Keratinocyte (primary cell): ENCODE measurements at regions not wholly inside any gene's neighbourhood (a gene's known extent, or its start where the extent isn't known, plus 50 kb on each side); places are given as distances from the start of the nearest gene placed in this dataset.
A peak's percentile ranks its signal among the peaks of the same experiment; 100 is the strongest.

Source experiments
- DNase-seq: peaks from one replicate; pipeline ENCODE4 v3.0.0-alpha.2; 2011; ENCODE audit warnings: low read depth, missing footprints, low spot score
- FAIRE-seq: peaks from 2 replicates; lab custom pipeline; 2011; peaks lifted over from hg19 to GRCh38; lab: Jason Lieb, UNC
- H2AFZ ChIP-seq: 2 replicates; pipeline ENCODE4 v1.6.0; 2012; ENCODE audit warnings: low read length, control low read depth, inconsistent platforms; ENCODE audit not compliant: control insufficient read depth
- H3K27ac ChIP-seq: 2 replicates; pipeline ENCODE4 v1.5.1; 2011; ENCODE audit warnings: low read length; ENCODE audit not compliant: control insufficient read depth, insufficient read depth
- H3K27me3 ChIP-seq: 3 replicates; pipeline ENCODE4 v1.6.0; 2011; ENCODE audit warnings: low read length; ENCODE audit not compliant: control insufficient read depth, insufficient read depth; ENCODE audit errors: extremely low read depth
- H3K36me3 ChIP-seq, 2 experiments: 2 replicates in 1 of 2; 3 replicates in 1 of 2; pipeline ENCODE4 v1.5.1; 2011; ENCODE audit warnings: low read length in 2 of 2, mild to moderate bottlenecking in 1 of 2; ENCODE audit not compliant: control insufficient read depth in 2 of 2, insufficient read depth in 2 of 2; ENCODE audit errors: extremely low read depth in 1 of 2
- H3K4me1 ChIP-seq: 3 replicates; pipeline ENCODE4 v1.5.1; 2011; ENCODE audit warnings: low read length; ENCODE audit not compliant: control insufficient read depth, insufficient read depth; ENCODE audit errors: extremely low read depth
- H3K4me2 ChIP-seq: 3 replicates; pipeline ENCODE4 v1.6.0; 2011; ENCODE audit warnings: low read depth, low read length; ENCODE audit not compliant: control insufficient read depth, insufficient read depth; ENCODE audit errors: extremely low read depth
- H3K4me3 ChIP-seq, 3 experiments: fragments of 200-600 bp in 1 of 3; sonication (generic) in 1 of 3; 2 replicates in 2 of 3; 3 replicates in 1 of 3; pipeline ENCODE4 v1.5.1; 2011 to 2016; ENCODE audit warnings: low read length in 3 of 3, mild to moderate bottlenecking in 3 of 3, control low read depth in 2 of 3, inconsistent platforms in 1 of 3, low read depth in 1 of 3, mixed read lengths in 1 of 3, mixed run types in 1 of 3, moderate library complexity in 1 of 3; ENCODE audit not compliant: control insufficient read depth in 2 of 3, insufficient read depth in 2 of 3; ENCODE audit errors: extremely low read depth in 1 of 3
- H3K79me2 ChIP-seq: 2 replicates; pipeline ENCODE4 v1.6.0; 2012; ENCODE audit warnings: low read length; ENCODE audit not compliant: control insufficient read depth, insufficient read depth
- H3K9ac ChIP-seq: 3 replicates; pipeline ENCODE4 v1.6.0; 2011; ENCODE audit warnings: low read length; ENCODE audit not compliant: control insufficient read depth, insufficient read depth; ENCODE audit errors: extremely low read depth
- H3K9me1 ChIP-seq: 3 replicates; pipeline ENCODE4 v1.6.0; 2011; ENCODE audit warnings: low read length; ENCODE audit not compliant: control insufficient read depth, insufficient read depth; ENCODE audit errors: extremely low read depth
- H3K9me3 ChIP-seq: 2 replicates; pipeline ENCODE4 v1.5.1; 2012; ENCODE audit warnings: low read depth, low read length; ENCODE audit not compliant: control insufficient read depth
- H4K20me1 ChIP-seq: 3 replicates; pipeline ENCODE4 v1.6.0; 2011; ENCODE audit warnings: low read length; ENCODE audit not compliant: control insufficient read depth, insufficient read depth; ENCODE audit errors: extremely low read depth
- CTCF ChIP-seq, 3 experiments: IDR thresholded peaks in 1 of 3; conservative IDR thresholded peaks in 1 of 3; optimal IDR thresholded peaks in 1 of 3; 2 replicates in 2 of 3; 3 replicates in 1 of 3; pipeline versions ENCODE3 to v1.5.1; 2011; ENCODE audit warnings: low read length in 3 of 3, mild to moderate bottlenecking in 3 of 3, moderate library complexity in 2 of 3, control low read depth in 1 of 3, inconsistent platforms in 1 of 3; ENCODE audit not compliant: insufficient read depth in 2 of 3; ENCODE audit errors: extremely low read depth in 1 of 3
- EZH2 ChIP-seq: IDR thresholded peaks from one replicate; pipeline ENCODE4 v1.6.1; 2012; ENCODE audit warnings: inconsistent platforms, mild to moderate bottlenecking, low read length, moderate library complexity
- dilution Hi-C: fragments of 300-500 bp; cut with MboI; formaldehyde crosslinking; loops from one replicate; pipeline ENCODE4 v1.7.0; 2020; ENCODE audit warnings: low sequenced_read_pairs; ENCODE audit not compliant: extremely low pct_ligation_motif_present

GRCh38 chr15:26095710-26096330 is 232.7 kb upstream of the ATP10A start:
- H4K20me1 ChIP-seq, result no peaks in the 10 kb centered on the region
- H2AFZ ChIP-seq, result no peak overlapping the region
- H3K4me3 ChIP-seq, result no peak overlapping the region
- H3K79me2 ChIP-seq, result no peaks in the 10 kb centered on the region
- H3K36me3 ChIP-seq, result no peaks in the 10 kb centered on the region
- no peak overlapping the region for H3K4me2 ChIP-seq
- TF ChIP-seq EZH2 (no peak), CTCF (optimal IDR thresholded peaks at IDR 0.05 in 1 of 3, IDR thresholded peaks at IDR 0.05 in 1 of 3, conservative IDR thresholded peaks at IDR 0.05 in 1 of 3; ENCODE audit: extremely low read depth in 1 of 3, insufficient read depth in 2 of 3, low read length in 3 of 3) (peak in 2 of 3 experiments; percentile 11 to 12)
- no peak overlapping the region for H3K9ac ChIP-seq
- no peaks in the 10 kb centered on the region for H3K4me1 ChIP-seq
- FAIRE-seq, result no peak
- H3K9me1 ChIP-seq, result no peaks in the 10 kb centered on the region
- no peaks in the 10 kb centered on the region for H3K27me3 ChIP-seq
- DNase-seq, result no peak
- no peak overlapping the region for H3K27ac ChIP-seq
- H3K9me3 ChIP-seq, result no peaks in the 10 kb centered on the region
- dilution Hi-C loops, result no loop called here

- H3K9ac ChIP-seq, result no peak overlapping the region
- no peaks in the 10 kb centered on the region for H3K9me1 ChIP-seq
- peaks cover 5% of the 10 kb centered on the region for H3K4me1 ChIP-seq
- no peaks in the 10 kb centered on the region for H3K79me2 ChIP-seq
- no peak for TF ChIP-seq EZH2
- TF ChIP-seq CTCF (optimal IDR thresholded peaks at IDR 0.05 in 1 of 3, IDR thresholded peaks at IDR 0.05 in 1 of 3, conservative IDR thresholded peaks at IDR 0.05 in 1 of 3; ENCODE audit: extremely low read depth in 1 of 3, insufficient read depth in 2 of 3, low read length in 3 of 3), result no peak
- no peaks in the 10 kb centered on the region for H3K36me3 ChIP-seq
- H3K9me3 ChIP-seq, result no peaks in the 10 kb centered on the region
- no peak overlapping the region for H3K27ac ChIP-seq
- no peak overlapping the region for H3K4me2 ChIP-seq
- no peak overlapping the region for H3K4me3 ChIP-seq
- FAIRE-seq (no peak), DNase-seq (no peak)
- H4K20me1 ChIP-seq, result no peaks in the 10 kb centered on the region
- no peaks in the 10 kb centered on the region for H3K27me3 ChIP-seq
- no peak overlapping the region for H2AFZ ChIP-seq
- dilution Hi-C loops, result no loop called here
Observed at GRCh38 chr15:26091184-26091583, 228.1 kb upstream of the ATP10A start.
